HepG2 (cell line): ENCODE measurements at regions not wholly inside any gene's neighbourhood (a gene's known extent, or its start where the extent isn't known, plus 50 kb on each side); places are given as distances from the start of the nearest gene placed in this dataset.

Source experiments
- RCOR2 ChIP-seq: IDR thresholded peaks from 2 replicates; pipeline ENCODE4 v1.6.1; 2016; ENCODE audit warnings: missing biosample characterization, missing genetic modification reagents
- ZNF354B ChIP-seq: sonication (generic); formaldehyde crosslinking; IDR thresholded peaks from 2 replicates; pipeline ENCODE4 v1.8.0; 2022; ENCODE audit warnings: mild to moderate bottlenecking, missing genetic modification reagents
- ZSCAN20 ChIP-seq: sonication (generic); formaldehyde crosslinking; IDR thresholded peaks from 2 replicates; pipeline ENCODE4 v1.4.0; 2020; ENCODE audit warnings: missing genetic modification reagents, mild to moderate bottlenecking, borderline replicate concordance
- TF ChIP-seq, protein P1 (sequence below), 2 experiments: fragments of 450-650 bp in 1 of 2; sonication (generic) in 1 of 2; formaldehyde crosslinking in 1 of 2; IDR thresholded peaks; 2 replicates each; pipeline versions ENCODE4 v1.6.1 to v1.8.0; 2016 to 2022; ENCODE audit warnings: antibody characterized with exemption in 1 of 2, mild to moderate bottlenecking in 1 of 2, missing genetic modification reagents in 1 of 2
- TF ChIP-seq, protein P2 (sequence below): sonication (generic); formaldehyde crosslinking; IDR thresholded peaks from 2 replicates; pipeline ENCODE4 v1.8.0; 2023; ENCODE audit warnings: mild to moderate bottlenecking, missing genetic modification reagents
- TF ChIP-seq, protein P3 (sequence below): sonication (generic); formaldehyde crosslinking; IDR thresholded peaks from 2 replicates; pipeline ENCODE4 v1.9.0; 2021; ENCODE audit warnings: mild to moderate bottlenecking, missing genetic modification reagents

DNA sequence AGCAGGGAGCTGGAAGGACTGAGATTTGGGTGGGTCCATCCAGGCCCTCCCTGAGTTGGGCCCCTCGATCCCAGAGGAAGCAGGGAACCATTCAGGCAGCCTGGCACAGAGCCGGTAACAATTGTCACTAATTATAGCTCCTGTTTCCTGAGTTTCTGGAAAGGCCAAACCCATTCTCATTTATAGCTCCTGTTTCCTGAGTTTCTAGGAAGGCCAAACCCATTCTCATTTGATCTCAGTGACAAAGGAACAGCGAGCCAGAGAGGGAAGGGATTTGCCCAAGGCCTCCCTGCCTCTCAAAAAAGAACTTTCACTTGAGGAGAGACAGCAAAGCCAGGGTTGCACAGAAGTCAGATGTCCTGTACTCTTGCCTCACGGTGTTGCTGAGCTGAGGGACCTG is 521.9 kb downstream of the TYW1 start (continued):
- TF ChIP-seq, protein P1, sequence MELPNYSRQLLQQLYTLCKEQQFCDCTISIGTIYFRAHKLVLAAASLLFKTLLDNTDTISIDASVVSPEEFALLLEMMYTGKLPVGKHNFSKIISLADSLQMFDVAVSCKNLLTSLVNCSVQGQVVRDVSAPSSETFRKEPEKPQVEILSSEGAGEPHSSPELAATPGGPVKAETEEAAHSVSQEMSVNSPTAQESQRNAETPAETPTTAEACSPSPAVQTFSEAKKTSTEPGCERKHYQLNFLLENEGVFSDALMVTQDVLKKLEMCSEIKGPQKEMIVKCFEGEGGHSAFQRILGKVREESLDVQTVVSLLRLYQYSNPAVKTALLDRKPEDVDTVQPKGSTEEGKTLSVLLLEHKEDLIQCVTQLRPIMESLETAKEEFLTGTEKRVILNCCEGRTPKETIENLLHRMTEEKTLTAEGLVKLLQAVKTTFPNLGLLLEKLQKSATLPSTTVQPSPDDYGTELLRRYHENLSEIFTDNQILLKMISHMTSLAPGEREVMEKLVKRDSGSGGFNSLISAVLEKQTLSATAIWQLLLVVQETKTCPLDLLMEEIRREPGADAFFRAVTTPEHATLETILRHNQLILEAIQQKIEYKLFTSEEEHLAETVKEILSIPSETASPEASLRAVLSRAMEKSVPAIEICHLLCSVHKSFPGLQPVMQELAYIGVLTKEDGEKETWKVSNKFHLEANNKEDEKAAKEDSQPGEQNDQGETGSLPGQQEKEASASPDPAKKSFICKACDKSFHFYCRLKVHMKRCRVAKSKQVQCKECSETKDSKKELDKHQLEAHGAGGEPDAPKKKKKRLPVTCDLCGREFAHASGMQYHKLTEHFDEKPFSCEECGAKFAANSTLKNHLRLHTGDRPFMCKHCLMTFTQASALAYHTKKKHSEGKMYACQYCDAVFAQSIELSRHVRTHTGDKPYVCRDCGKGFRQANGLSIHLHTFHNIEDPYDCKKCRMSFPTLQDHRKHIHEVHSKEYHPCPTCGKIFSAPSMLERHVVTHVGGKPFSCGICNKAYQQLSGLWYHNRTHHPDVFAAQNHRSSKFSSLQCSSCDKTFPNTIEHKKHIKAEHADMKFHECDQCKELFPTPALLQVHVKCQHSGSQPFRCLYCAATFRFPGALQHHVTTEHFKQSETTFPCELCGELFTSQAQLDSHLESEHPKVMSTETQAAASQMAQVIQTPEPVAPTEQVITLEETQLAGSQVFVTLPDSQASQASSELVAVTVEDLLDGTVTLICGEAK (IDR thresholded peaks at IDR 0.05) = no peak
- TF ChIP-seq, protein P1 (CRISPR knock-in tag; IDR thresholded peaks at IDR 0.05) = no peak
- TF ChIP-seq ZNF354B (CRISPR knock-in tag) (no peak), RCOR2 (CRISPR knock-in tag) (no peak), ZSCAN20 (CRISPR knock-in tag) (no peak)
- TF ChIP-seq, protein P2, sequence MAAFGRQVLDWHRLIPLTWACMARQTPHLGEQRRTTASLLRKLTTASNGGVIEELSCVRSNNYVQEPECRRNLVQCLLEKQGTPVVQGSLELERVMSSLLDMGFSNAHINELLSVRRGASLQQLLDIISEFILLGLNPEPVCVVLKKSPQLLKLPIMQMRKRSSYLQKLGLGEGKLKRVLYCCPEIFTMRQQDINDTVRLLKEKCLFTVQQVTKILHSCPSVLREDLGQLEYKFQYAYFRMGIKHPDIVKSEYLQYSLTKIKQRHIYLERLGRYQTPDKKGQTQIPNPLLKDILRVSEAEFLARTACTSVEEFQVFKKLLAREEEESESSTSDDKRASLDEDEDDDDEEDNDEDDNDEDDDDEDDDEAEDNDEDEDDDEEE (CRISPR knock-in tag) = no peak
- TF ChIP-seq, protein P3, sequence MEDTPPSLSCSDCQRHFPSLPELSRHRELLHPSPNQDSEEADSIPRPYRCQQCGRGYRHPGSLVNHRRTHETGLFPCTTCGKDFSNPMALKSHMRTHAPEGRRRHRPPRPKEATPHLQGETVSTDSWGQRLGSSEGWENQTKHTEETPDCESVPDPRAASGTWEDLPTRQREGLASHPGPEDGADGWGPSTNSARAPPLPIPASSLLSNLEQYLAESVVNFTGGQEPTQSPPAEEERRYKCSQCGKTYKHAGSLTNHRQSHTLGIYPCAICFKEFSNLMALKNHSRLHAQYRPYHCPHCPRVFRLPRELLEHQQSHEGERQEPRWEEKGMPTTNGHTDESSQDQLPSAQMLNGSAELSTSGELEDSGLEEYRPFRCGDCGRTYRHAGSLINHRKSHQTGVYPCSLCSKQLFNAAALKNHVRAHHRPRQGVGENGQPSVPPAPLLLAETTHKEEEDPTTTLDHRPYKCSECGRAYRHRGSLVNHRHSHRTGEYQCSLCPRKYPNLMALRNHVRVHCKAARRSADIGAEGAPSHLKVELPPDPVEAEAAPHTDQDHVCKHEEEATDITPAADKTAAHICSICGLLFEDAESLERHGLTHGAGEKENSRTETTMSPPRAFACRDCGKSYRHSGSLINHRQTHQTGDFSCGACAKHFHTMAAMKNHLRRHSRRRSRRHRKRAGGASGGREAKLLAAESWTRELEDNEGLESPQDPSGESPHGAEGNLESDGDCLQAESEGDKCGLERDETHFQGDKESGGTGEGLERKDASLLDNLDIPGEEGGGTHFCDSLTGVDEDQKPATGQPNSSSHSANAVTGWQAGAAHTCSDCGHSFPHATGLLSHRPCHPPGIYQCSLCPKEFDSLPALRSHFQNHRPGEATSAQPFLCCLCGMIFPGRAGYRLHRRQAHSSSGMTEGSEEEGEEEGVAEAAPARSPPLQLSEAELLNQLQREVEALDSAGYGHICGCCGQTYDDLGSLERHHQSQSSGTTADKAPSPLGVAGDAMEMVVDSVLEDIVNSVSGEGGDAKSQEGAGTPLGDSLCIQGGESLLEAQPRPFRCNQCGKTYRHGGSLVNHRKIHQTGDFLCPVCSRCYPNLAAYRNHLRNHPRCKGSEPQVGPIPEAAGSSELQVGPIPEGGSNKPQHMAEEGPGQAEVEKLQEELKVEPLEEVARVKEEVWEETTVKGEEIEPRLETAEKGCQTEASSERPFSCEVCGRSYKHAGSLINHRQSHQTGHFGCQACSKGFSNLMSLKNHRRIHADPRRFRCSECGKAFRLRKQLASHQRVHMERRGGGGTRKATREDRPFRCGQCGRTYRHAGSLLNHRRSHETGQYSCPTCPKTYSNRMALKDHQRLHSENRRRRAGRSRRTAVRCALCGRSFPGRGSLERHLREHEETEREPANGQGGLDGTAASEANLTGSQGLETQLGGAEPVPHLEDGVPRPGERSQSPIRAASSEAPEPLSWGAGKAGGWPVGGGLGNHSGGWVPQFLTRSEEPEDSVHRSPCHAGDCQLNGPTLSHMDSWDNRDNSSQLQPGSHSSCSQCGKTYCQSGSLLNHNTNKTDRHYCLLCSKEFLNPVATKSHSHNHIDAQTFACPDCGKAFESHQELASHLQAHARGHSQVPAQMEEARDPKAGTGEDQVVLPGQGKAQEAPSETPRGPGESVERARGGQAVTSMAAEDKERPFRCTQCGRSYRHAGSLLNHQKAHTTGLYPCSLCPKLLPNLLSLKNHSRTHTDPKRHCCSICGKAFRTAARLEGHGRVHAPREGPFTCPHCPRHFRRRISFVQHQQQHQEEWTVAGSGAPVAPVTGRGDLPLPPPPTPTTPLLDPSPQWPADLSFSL (CRISPR knock-in tag) = no peak
